Caco-2 (cell line): ENCODE measurements at regions not wholly inside any gene's neighbourhood (a gene's known extent, or its start where the extent isn't known, plus 50 kb on each side); places are given as distances from the start of the nearest gene placed in this dataset.

ENCODE experiments used
- BruUV-seq: library from RNA; stranded (reverse); fragments of 400-500 nt; replicated peaks from 2 replicates; lab custom pipeline; 2021; lab: Mats Ljungman, UMichigan
- CTCF ChIA-PET: fragments of 300-600 bp; sonication (Branson Sonifier 250); formaldehyde crosslinking; loops from one replicate; lab custom pipeline; 2022; ENCODE audit warnings: antibody characterized with exemption; lab: Charles Lee
- POLR2A ChIA-PET: fragments of 300-600 bp; sonication (Branson Sonifier 250); formaldehyde crosslinking; loops from one replicate; lab custom pipeline; 2022; ENCODE audit warnings: antibody characterized with exemption; lab: Charles Lee
- DNase-seq, 2 experiments: peaks; one replicate each; pipeline versions ENCODE4 v3.0.0 to v3.0.0-alpha.2; 2020 to 2022
- H3K27me3 ChIP-seq: replicated peaks from 2 replicates; pipeline ENCODE4 v1.6.0; 2011; ENCODE audit warnings: low read length; ENCODE audit not compliant: control insufficient read depth, insufficient read depth
- H3K36me3 ChIP-seq: 2 replicates; pipeline ENCODE4 v1.5.1; 2011; ENCODE audit warnings: low read length; ENCODE audit not compliant: control insufficient read depth, insufficient read depth
- H3K4me1 ChIP-seq: fragments of 250-450 bp; sonication (Bioruptor Pico); 2 replicates; pipeline ENCODE4 v1.5.1; 2020; ENCODE audit warnings: mild to moderate bottlenecking
- H3K4me3 ChIP-seq: 2 replicates; pipeline ENCODE4 v1.5.1; 2011; ENCODE audit warnings: low read depth, mild to moderate bottlenecking, control low read depth, low read length
- H3K9me3 ChIP-seq: fragments of 250-450 bp; sonication (Bioruptor Pico); 2 replicates; pipeline ENCODE4 v1.5.1; 2020; ENCODE audit warnings: mild to moderate bottlenecking, moderate library complexity
- H3K27ac Mint-ChIP-seq: one replicate; pipeline ENCODE4 v1.8.0; 2022; ENCODE audit warnings: mixed read lengths; ENCODE audit not compliant: unreplicated experiment
- H3K27me3 Mint-ChIP-seq: one replicate; pipeline ENCODE4 v1.8.0; 2022; ENCODE audit warnings: mixed read lengths; ENCODE audit not compliant: insufficient read depth, unreplicated experiment
- H3K36me3 Mint-ChIP-seq: one replicate; pipeline ENCODE4 v1.8.0; 2022; ENCODE audit warnings: mild to moderate bottlenecking, mixed read lengths; ENCODE audit not compliant: insufficient read depth, unreplicated experiment
- H3K4me1 Mint-ChIP-seq: one replicate; pipeline ENCODE4 v1.8.0; 2022; ENCODE audit warnings: low read depth, mixed read lengths; ENCODE audit not compliant: unreplicated experiment
- H3K4me3 Mint-ChIP-seq: one replicate; pipeline ENCODE4 v1.8.0; 2022; ENCODE audit warnings: mild to moderate bottlenecking, moderate library complexity, mixed read lengths; ENCODE audit not compliant: unreplicated experiment
- H3K9me3 Mint-ChIP-seq: one replicate; pipeline ENCODE4 v1.8.0; 2022; ENCODE audit warnings: mixed read lengths; ENCODE audit not compliant: unreplicated experiment
- intact Hi-C: fragments of 100-400 bp; cut with micrococcal nuclease; formaldehyde crosslinking; loops from one replicate; pipeline ENCODE4 v1.10.0; 2022; ENCODE audit not compliant: unreplicated experiment
- TF ChIP-seq, protein P1 (sequence below), 2 experiments: fragments of 200-600 bp in 1 of 2; IDR thresholded peaks; 1 replicate in 1 of 2; 2 replicates in 1 of 2; pipeline versions ENCODE4 v1.5.1 to v1.8.0; 2011 to 2022; ENCODE audit warnings: antibody characterized with exemption in 1 of 2, control low read depth in 1 of 2, inconsistent platforms in 1 of 2, low read depth in 1 of 2, low read length in 1 of 2, mild to moderate bottlenecking in 1 of 2, moderate library complexity in 1 of 2; ENCODE audit not compliant: insufficient read depth in 1 of 2, severe bottlenecking in 1 of 2, unreplicated experiment in 1 of 2

GRCh38 chr6:27092316-27092692 lies 155.2 kb upstream of the PRSS16 start:
- Histone ChIP-seq H3K36me3 (no peaks in the 10 kb centered on the region), H3K4me1 (no peaks in the 10 kb centered on the region), H3K27me3 (no peaks in the 10 kb centered on the region), H3K4me3 (peak overlapping the region; percentile 55), H3K9me3 (no peaks in the 10 kb centered on the region)
- CTCF ChIA-PET = no interaction called here
- Mint-ChIP-seq H3K27ac (peak overlapping the region; percentile 83), H3K36me3 (peaks cover 16% of the 10 kb centered on the region), H3K4me3 (peak overlapping the region; percentile 89), H3K9me3 (peaks cover 3% of the 10 kb centered on the region), H3K4me1 (peaks cover 3% of the 10 kb centered on the region), H3K27me3 (peaks cover 2% of the 10 kb centered on the region)
- DNase-seq = no peak
- TF ChIP-seq, protein P1, sequence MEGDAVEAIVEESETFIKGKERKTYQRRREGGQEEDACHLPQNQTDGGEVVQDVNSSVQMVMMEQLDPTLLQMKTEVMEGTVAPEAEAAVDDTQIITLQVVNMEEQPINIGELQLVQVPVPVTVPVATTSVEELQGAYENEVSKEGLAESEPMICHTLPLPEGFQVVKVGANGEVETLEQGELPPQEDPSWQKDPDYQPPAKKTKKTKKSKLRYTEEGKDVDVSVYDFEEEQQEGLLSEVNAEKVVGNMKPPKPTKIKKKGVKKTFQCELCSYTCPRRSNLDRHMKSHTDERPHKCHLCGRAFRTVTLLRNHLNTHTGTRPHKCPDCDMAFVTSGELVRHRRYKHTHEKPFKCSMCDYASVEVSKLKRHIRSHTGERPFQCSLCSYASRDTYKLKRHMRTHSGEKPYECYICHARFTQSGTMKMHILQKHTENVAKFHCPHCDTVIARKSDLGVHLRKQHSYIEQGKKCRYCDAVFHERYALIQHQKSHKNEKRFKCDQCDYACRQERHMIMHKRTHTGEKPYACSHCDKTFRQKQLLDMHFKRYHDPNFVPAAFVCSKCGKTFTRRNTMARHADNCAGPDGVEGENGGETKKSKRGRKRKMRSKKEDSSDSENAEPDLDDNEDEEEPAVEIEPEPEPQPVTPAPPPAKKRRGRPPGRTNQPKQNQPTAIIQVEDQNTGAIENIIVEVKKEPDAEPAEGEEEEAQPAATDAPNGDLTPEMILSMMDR (IDR thresholded peaks at IDR 0.05; ENCODE audit: insufficient read depth in 1 of 2, low read depth in 1 of 2, low read length in 1 of 2, severe bottlenecking in 1 of 2, unreplicated experiment in 1 of 2) = no peak
- intact Hi-C loops = no loop called here
- BruUV-seq = no TSS peak
- POLR2A ChIA-PET = interaction anchor here (0.9 kb wide), 1 partner anchor 775 kb away, joined by 12 read pairs; a partner anchor contains a TSS

GRCh38 chr6:27095914-27096313 lies 151.6 kb upstream of the PRSS16 start:
- H3K36me3 Mint-ChIP-seq = peaks cover 19% of the 10 kb centered on the region
- Histone ChIP-seq H3K36me3 (no peaks in the 10 kb centered on the region), H3K27me3 (no peaks in the 10 kb centered on the region), H3K9me3 (no peaks in the 10 kb centered on the region), H3K4me1 (no peaks in the 10 kb centered on the region), H3K4me3 (no peak overlapping the region)
- H3K4me1 Mint-ChIP-seq = peaks cover 7% of the 10 kb centered on the region
- POLR2A ChIA-PET = no interaction called here
- peak overlapping the region; percentile 74 for H3K4me3 Mint-ChIP-seq
- TF ChIP-seq, protein P1 (IDR thresholded peaks at IDR 0.05; ENCODE audit: insufficient read depth in 1 of 2, low read depth in 1 of 2, low read length in 1 of 2, severe bottlenecking in 1 of 2, unreplicated experiment in 1 of 2) = no peak
- DNase-seq = no peak
- BruUV-seq = no TSS peak
- peak overlapping the region; percentile 94 for H3K27ac Mint-ChIP-seq
- no peaks in the 10 kb centered on the region for H3K27me3 Mint-ChIP-seq
- intact Hi-C loops = loop anchor here (2.0 kb wide), 1 partner anchor 31 kb away; no protein-coding TSS in a partner anchor
- H3K9me3 Mint-ChIP-seq = peaks cover 7% of the 10 kb centered on the region
- CTCF ChIA-PET = no interaction called here

DNA sequence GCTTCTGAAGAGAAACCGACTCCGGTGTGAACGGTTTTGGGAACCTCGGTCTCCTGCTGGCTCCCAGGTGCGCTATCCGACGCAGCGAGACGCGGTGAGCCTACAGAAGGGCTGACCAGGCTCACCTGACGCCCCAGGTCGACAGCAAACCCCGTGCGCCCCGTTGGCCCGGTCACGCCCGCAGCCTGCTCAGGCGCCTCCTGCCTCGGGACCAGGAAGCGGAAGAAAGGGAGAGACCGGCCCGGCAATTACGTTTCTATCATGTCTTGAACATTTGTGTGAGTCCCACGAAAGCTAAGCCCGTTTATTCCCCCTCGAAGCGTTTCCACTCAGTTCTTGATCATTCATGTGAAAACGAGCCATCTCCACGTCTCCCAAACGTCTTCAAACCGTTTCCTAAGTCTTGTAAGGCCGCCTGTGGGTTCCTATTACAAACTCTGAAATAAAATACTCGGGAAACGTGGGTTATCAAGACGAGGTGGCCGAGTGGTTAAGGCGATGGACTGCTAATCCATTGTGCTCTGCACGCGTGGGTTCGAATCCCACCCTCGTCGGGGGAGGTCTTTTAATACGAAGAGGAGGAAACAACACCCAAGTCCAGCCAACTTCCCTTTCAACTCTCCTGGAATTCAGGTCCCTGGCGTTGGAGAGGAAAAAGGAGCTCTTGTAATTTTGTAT lies 150.5 kb upstream of the PRSS16 start:
- H3K36me3 Mint-ChIP-seq = peaks cover 12% of the 10 kb centered on the region
- Histone ChIP-seq H3K4me1 (no peaks in the 10 kb centered on the region), H3K27me3 (no peaks in the 10 kb centered on the region), H3K36me3 (no peaks in the 10 kb centered on the region), H3K9me3 (no peaks in the 10 kb centered on the region), H3K4me3 (peak overlapping the region; percentile 27)
- peak overlapping the region; percentile 74 for H3K4me3 Mint-ChIP-seq
- ChIA-PET CTCF (interaction anchor here (0.6 to 0.7 kb wide), 2 partner anchors 60 to 783 kb away, joined by 3 to 4 read pairs; no protein-coding TSS in a partner anchor), POLR2A (no interaction called here)
- H3K27ac Mint-ChIP-seq = peak overlapping the region; percentile 94
- no TSS peak for BruUV-seq
- TF ChIP-seq, protein P1 (IDR thresholded peaks at IDR 0.05; ENCODE audit: insufficient read depth in 1 of 2, low read depth in 1 of 2, low read length in 1 of 2, severe bottlenecking in 1 of 2, unreplicated experiment in 1 of 2) = no peak
- H3K27me3 Mint-ChIP-seq = no peaks in the 10 kb centered on the region
- peak; percentile 78 to 81 for DNase-seq
- peaks cover 7% of the 10 kb centered on the region for H3K4me1 Mint-ChIP-seq
- H3K9me3 Mint-ChIP-seq = peaks cover 7% of the 10 kb centered on the region
- intact Hi-C loops = loop anchor here (2.0 kb wide), 1 partner anchor 30 kb away; no protein-coding TSS in a partner anchor
